GM10266 (cell line): ENCODE measurements at regions not wholly inside any gene's neighbourhood (a gene's known extent, or its start where the extent isn't known, plus 50 kb on each side); places are given as distances from the start of the nearest gene placed in this dataset.

Experiments used
- DNase-seq: peaks from one replicate; pipeline ENCODE4 v3.0.0; 2012; ENCODE audit errors: extremely low spot score
- CTCF ChIP-seq: IDR thresholded peaks from 2 replicates; pipeline ENCODE4 v1.5.1; 2012; ENCODE audit warnings: mild to moderate bottlenecking, low read depth; ENCODE audit not compliant: control insufficient read depth, insufficient read depth; ENCODE audit errors: missing control alignments

- no peak for TF ChIP-seq CTCF
Observed at GRCh38 chr5:133732536-133732935, 120.2 kb upstream of the FSTL4 start.

GRCh38 chr5:133731951-133732350 lies 119.6 kb upstream of the FSTL4 start:
- TF ChIP-seq CTCF, result no peak
- DNase-seq, result no peak

More at GRCh38 chr5:133732536-133732935, 120.2 kb upstream of the FSTL4 start:
- DNase-seq, result no peak

GRCh38 chr5:133730866-133731265 lies 118.5 kb upstream of the FSTL4 start:
- no peak for TF ChIP-seq CTCF
- DNase-seq, result no peak

- TF ChIP-seq CTCF, result no peak
- no peak for DNase-seq
Observed at GRCh38 chr5:133730346-133730745, 118.0 kb upstream of the FSTL4 start.

- no peak for TF ChIP-seq CTCF
Observed at GRCh38 chr5:133729800-133730199, 117.5 kb upstream of the FSTL4 start.

GRCh38 chr5:133728475-133728874 lies 116.1 kb upstream of the FSTL4 start:
- no peak for TF ChIP-seq CTCF
- DNase-seq, result no peak

More at GRCh38 chr5:133729800-133730199, 117.5 kb upstream of the FSTL4 start:
- DNase-seq, result no peak

- TF ChIP-seq CTCF, result no peak
- DNase-seq, result no peak
Observed at GRCh38 chr5:133727636-133728035, 115.3 kb upstream of the FSTL4 start.
